DND-41 (cell line): ENCODE measurements at regions not wholly inside any gene's neighbourhood (a gene's known extent, or its start where the extent isn't known, plus 50 kb on each side); places are given as distances from the start of the nearest gene placed in this dataset.

Experiments
- EZH2 ChIP-seq: IDR thresholded peaks from 3 replicates; pipeline ENCODE4 v1.6.1; 2012; ENCODE audit warnings: borderline replicate concordance, low read depth, mild to moderate bottlenecking, moderate library complexity, low read length, inconsistent platforms; ENCODE audit not compliant: severe bottlenecking
- TF ChIP-seq, protein P1 (sequence below): IDR thresholded peaks from 2 replicates; pipeline ENCODE4 v1.5.1; 2012; ENCODE audit warnings: borderline replicate concordance, low read length, moderate library complexity, mild to moderate bottlenecking; ENCODE audit not compliant: poor library complexity, severe bottlenecking; ENCODE audit errors: extremely low read depth

GRCh38 chr4:30264465-30264864 lies 455.7 kb upstream of the PCDH7 start:
- TF ChIP-seq, protein P1, sequence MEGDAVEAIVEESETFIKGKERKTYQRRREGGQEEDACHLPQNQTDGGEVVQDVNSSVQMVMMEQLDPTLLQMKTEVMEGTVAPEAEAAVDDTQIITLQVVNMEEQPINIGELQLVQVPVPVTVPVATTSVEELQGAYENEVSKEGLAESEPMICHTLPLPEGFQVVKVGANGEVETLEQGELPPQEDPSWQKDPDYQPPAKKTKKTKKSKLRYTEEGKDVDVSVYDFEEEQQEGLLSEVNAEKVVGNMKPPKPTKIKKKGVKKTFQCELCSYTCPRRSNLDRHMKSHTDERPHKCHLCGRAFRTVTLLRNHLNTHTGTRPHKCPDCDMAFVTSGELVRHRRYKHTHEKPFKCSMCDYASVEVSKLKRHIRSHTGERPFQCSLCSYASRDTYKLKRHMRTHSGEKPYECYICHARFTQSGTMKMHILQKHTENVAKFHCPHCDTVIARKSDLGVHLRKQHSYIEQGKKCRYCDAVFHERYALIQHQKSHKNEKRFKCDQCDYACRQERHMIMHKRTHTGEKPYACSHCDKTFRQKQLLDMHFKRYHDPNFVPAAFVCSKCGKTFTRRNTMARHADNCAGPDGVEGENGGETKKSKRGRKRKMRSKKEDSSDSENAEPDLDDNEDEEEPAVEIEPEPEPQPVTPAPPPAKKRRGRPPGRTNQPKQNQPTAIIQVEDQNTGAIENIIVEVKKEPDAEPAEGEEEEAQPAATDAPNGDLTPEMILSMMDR: no peak
- no peak for TF ChIP-seq EZH2
